ENCODE measurements at regions not wholly inside any gene's neighbourhood (a gene's known extent, or its start where the extent isn't known, plus 50 kb on each side); places are given as distances from the start of the nearest gene placed in this dataset.

GRCh38 chr4:166400270-166400894 lies 527.3 kb downstream of the TLL1 start:
- H3K4me3 ChIP-seq (ENCODE audit: low read depth, low read length) = no peak overlapping the region
- in situ Hi-C loops (cut with HindIII; ENCODE audit: low sequenced_read_pairs) = no loop called here
- no peak for DNase-seq (ENCODE audit: low read depth)
- no peak for TF ChIP-seq CTCF (IDR thresholded peaks at IDR 0.05; ENCODE audit: low read depth, low read length, missing control alignments)

GRCh38 chr4:166413356-166413755 lies 540.3 kb downstream of the TLL1 start:
- TF ChIP-seq CTCF (IDR thresholded peaks at IDR 0.05; ENCODE audit: low read depth, low read length, missing control alignments) = no peak

GRCh38 chr4:166414431-166414830 lies 541.4 kb downstream of the TLL1 start:
- H3K4me3 ChIP-seq (ENCODE audit: low read depth, low read length) = no peak overlapping the region
- in situ Hi-C loops (cut with HindIII; ENCODE audit: low sequenced_read_pairs) = no loop called here
- TF ChIP-seq CTCF (IDR thresholded peaks at IDR 0.05; ENCODE audit: low read depth, low read length, missing control alignments) = no peak
- DNase-seq (ENCODE audit: low read depth) = no peak

More at GRCh38 chr4:166413356-166413755, 540.3 kb downstream of the TLL1 start:
- no peak for DNase-seq (ENCODE audit: low read depth)
- in situ Hi-C loops (cut with HindIII; ENCODE audit: low sequenced_read_pairs) = no loop called here
- H3K4me3 ChIP-seq (ENCODE audit: low read depth, low read length) = no peak overlapping the region

- in situ Hi-C loops (cut with HindIII; ENCODE audit: low sequenced_read_pairs) = no loop called here
- no peak for TF ChIP-seq CTCF (IDR thresholded peaks at IDR 0.05; ENCODE audit: low read depth, low read length, missing control alignments)
- no peak overlapping the region for H3K4me3 ChIP-seq (ENCODE audit: low read depth, low read length)
- DNase-seq (ENCODE audit: low read depth) = no peak
Observed at GRCh38 chr4:166415749-166416148, 542.7 kb downstream of the TLL1 start.

GRCh38 chr4:166421556-166422156 lies 548.6 kb downstream of the TLL1 start:
- in situ Hi-C loops (cut with HindIII; ENCODE audit: low sequenced_read_pairs) = no loop called here
- no peak overlapping the region for H3K4me3 ChIP-seq (ENCODE audit: low read depth, low read length)
- no peak for TF ChIP-seq CTCF (IDR thresholded peaks at IDR 0.05; ENCODE audit: low read depth, low read length, missing control alignments)
- peak; percentile 32 for DNase-seq (ENCODE audit: low read depth)

GRCh38 chr4:166422475-166422874 lies 549.4 kb downstream of the TLL1 start:
- no peak for TF ChIP-seq CTCF (IDR thresholded peaks at IDR 0.05; ENCODE audit: low read depth, low read length, missing control alignments)
- peak; percentile 53 for DNase-seq (ENCODE audit: low read depth)
- in situ Hi-C loops (cut with HindIII; ENCODE audit: low sequenced_read_pairs) = no loop called here
- H3K4me3 ChIP-seq (ENCODE audit: low read depth, low read length) = no peak overlapping the region

Data from astrocyte of the cerebellum (primary cell).